Activated naive CD8-positive, alpha-beta T cell treated with anti-CD3 and anti-CD28 coated beads, Interleukin-2, amount 50 U/mL, for 24 hours (primary cell): ENCODE measurements at regions not wholly inside any gene's neighbourhood (a gene's known extent, or its start where the extent isn't known, plus 50 kb on each side); places are given as distances from the start of the nearest gene placed in this dataset.

ENCODE experiments used
- ATAC-seq: fragments of 150-1000 bp; cut with Tn5 transposase; one replicate; pipeline ENCODE4 v1.10.0; 2021
- DNase-seq: peaks from one replicate; pipeline ENCODE4 v3.0.0; 2021
- H3K27ac Mint-ChIP-seq: one replicate; pipeline ENCODE4 v1.8.0; 2021; ENCODE audit warnings: mild to moderate bottlenecking, mixed read lengths
- H3K27me3 Mint-ChIP-seq: one replicate; pipeline ENCODE4 v1.8.0; 2021; ENCODE audit warnings: mixed read lengths
- H3K36me3 Mint-ChIP-seq: one replicate; pipeline ENCODE4 v1.8.0; 2021; ENCODE audit warnings: low read depth, mixed read lengths
- H3K4me1 Mint-ChIP-seq: one replicate; pipeline ENCODE4 v1.8.0; 2021; ENCODE audit warnings: mixed read lengths
- H3K4me3 Mint-ChIP-seq: one replicate; pipeline ENCODE4 v1.8.0; 2021; ENCODE audit warnings: mild to moderate bottlenecking, moderate library complexity, mixed read lengths
- H3K9me3 Mint-ChIP-seq: one replicate; pipeline ENCODE4 v1.8.0; 2021; ENCODE audit warnings: mixed read lengths

DNA sequence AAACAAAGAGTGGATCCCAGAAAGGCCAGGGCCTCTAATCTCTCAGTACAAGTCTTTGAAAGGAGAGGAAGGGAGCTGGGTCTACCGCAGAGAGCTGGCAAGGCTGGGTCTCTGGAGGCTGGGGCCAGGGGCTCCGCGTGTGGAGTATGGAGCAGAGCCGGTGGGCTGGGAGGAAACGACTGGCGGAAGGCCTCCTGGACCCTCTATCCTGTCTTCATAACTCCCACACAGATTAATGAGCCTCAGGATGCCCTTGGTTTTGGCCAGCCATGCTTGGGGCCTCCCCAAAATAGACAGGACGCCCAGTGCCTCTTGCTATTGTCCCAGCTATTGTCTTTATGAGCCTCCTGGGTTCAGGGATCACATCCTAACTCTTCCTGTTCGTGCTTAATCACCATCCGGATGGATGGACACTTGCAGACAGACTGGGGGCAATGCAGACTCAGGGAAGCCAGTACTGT is 306.4 kb downstream of the DHX35 start:
- H3K27me3 Mint-ChIP-seq: no peaks in the 10 kb centered on the region
- DNase-seq: no peak
- no peak overlapping the region for H3K4me3 Mint-ChIP-seq
- no peaks in the 10 kb centered on the region for H3K9me3 Mint-ChIP-seq
- ATAC-seq: no peak
- no peaks in the 10 kb centered on the region for H3K36me3 Mint-ChIP-seq
- no peaks in the 10 kb centered on the region for H3K4me1 Mint-ChIP-seq
- no peak overlapping the region for H3K27ac Mint-ChIP-seq

DNA sequence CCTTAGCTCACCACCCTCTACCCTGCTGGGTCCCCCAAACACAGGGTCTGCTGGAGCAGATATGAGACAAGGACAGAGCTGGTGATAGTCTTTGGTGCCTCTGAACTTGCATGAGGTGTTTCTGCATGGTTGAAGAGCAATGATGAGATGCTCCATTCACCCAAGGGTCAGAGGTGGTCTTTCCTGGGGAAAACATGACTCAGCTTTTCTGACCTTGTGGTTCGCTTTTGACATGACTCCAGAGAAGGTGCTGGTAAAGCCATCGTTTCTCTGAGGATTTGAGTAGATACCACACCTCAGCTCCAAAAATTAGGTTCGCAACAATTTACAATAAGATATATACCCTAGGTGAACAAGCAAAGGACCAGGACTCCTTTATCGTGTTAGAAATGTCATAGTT is 304.8 kb downstream of the DHX35 start:
- H3K4me3 Mint-ChIP-seq: no peak overlapping the region
- no peak for DNase-seq
- no peaks in the 10 kb centered on the region for H3K36me3 Mint-ChIP-seq
- H3K4me1 Mint-ChIP-seq: no peaks in the 10 kb centered on the region
- peaks cover under 1% of the 10 kb centered on the region for H3K27me3 Mint-ChIP-seq
- no peaks in the 10 kb centered on the region for H3K9me3 Mint-ChIP-seq
- H3K27ac Mint-ChIP-seq: no peak overlapping the region
- ATAC-seq: no peak

- H3K4me1 Mint-ChIP-seq: no peaks in the 10 kb centered on the region
- H3K27ac Mint-ChIP-seq: no peak overlapping the region
- H3K36me3 Mint-ChIP-seq: no peaks in the 10 kb centered on the region
- peaks cover 5% of the 10 kb centered on the region for H3K27me3 Mint-ChIP-seq
- ATAC-seq (peak; percentile 56), DNase-seq (peak; percentile 57)
- H3K4me3 Mint-ChIP-seq: no peak overlapping the region
- no peaks in the 10 kb centered on the region for H3K9me3 Mint-ChIP-seq
Observed at GRCh38 chr20:39264506-39265172, 302.5 kb downstream of the DHX35 start.

DNA sequence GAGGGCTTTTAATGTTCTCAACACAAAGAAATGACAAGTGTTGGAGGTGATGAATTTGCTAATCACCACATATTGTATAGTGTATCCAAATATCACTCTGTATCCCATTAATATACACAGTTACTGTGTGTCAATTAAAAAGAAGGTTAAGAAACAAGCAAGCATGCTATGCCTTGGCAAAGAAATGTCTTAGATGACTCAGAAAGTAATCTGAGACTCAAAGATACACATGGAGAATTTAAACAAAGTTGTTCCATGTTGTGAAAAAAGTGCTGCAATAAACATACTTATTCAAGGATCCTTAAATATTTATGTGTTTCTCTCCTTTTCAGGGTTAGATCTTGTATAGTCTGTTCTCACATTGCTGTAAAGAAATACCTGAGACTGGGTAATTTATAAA is 300.9 kb downstream of the DHX35 start:
- no peak overlapping the region for H3K4me3 Mint-ChIP-seq
- DNase-seq (no peak), ATAC-seq (no peak)
- H3K9me3 Mint-ChIP-seq: no peaks in the 10 kb centered on the region
- no peak overlapping the region for H3K27ac Mint-ChIP-seq
- no peaks in the 10 kb centered on the region for H3K4me1 Mint-ChIP-seq
- H3K27me3 Mint-ChIP-seq: peaks cover 5% of the 10 kb centered on the region
- H3K36me3 Mint-ChIP-seq: no peaks in the 10 kb centered on the region

GRCh38 chr20:39259808-39260207 is 297.7 kb downstream of the DHX35 start:
- DNase-seq (no peak), ATAC-seq (no peak)
- no peaks in the 10 kb centered on the region for H3K4me1 Mint-ChIP-seq
- peaks cover 8% of the 10 kb centered on the region for H3K27me3 Mint-ChIP-seq
- no peak overlapping the region for H3K4me3 Mint-ChIP-seq
- no peak overlapping the region for H3K27ac Mint-ChIP-seq
- no peaks in the 10 kb centered on the region for H3K36me3 Mint-ChIP-seq
- H3K9me3 Mint-ChIP-seq: no peaks in the 10 kb centered on the region

- H3K4me1 Mint-ChIP-seq: no peaks in the 10 kb centered on the region
- no peaks in the 10 kb centered on the region for H3K9me3 Mint-ChIP-seq
- DNase-seq (no peak), ATAC-seq (no peak)
- no peak overlapping the region for H3K27ac Mint-ChIP-seq
- no peaks in the 10 kb centered on the region for H3K36me3 Mint-ChIP-seq
- no peak overlapping the region for H3K4me3 Mint-ChIP-seq
- H3K27me3 Mint-ChIP-seq: peaks cover 8% of the 10 kb centered on the region
Observed at GRCh38 chr20:39259010-39259803, 297.1 kb downstream of the DHX35 start.

DNA sequence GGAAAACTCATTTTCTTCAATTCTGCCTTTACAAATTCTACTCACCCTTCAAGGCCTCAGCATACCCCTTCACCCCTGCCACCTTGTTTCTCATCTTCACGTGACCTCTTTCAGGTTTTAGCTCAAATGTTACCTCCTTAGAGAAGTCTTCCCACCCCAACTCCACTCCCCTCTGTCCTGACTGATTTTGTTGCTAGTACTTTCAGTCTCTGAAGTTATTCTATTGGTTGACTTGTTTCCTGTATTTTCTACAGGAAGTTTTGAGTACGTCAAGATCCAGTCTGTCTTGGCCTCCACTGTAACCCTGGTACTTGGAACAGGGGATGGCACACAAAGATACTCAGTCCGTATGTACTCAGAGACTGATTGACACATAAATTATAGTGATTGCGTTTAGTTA is 296.1 kb downstream of the DHX35 start:
- Mint-ChIP-seq H3K36me3 (no peaks in the 10 kb centered on the region), H3K9me3 (no peaks in the 10 kb centered on the region), H3K4me3 (no peak overlapping the region), H3K27me3 (peaks cover 8% of the 10 kb centered on the region), H3K4me1 (no peaks in the 10 kb centered on the region), H3K27ac (no peak overlapping the region)
- DNase-seq: no peak
- ATAC-seq: no peak

- H3K27ac Mint-ChIP-seq: no peak overlapping the region
- DNase-seq (no peak), ATAC-seq (no peak)
- no peak overlapping the region for H3K4me3 Mint-ChIP-seq
- H3K27me3 Mint-ChIP-seq: peaks cover 2% of the 10 kb centered on the region
- no peaks in the 10 kb centered on the region for H3K36me3 Mint-ChIP-seq
- no peaks in the 10 kb centered on the region for H3K9me3 Mint-ChIP-seq
- no peaks in the 10 kb centered on the region for H3K4me1 Mint-ChIP-seq
Observed at GRCh38 chr20:39253051-39253755, 291.1 kb downstream of the DHX35 start.

GRCh38 chr20:39252035-39252434 is 289.9 kb downstream of the DHX35 start:
- no peaks in the 10 kb centered on the region for H3K9me3 Mint-ChIP-seq
- no peaks in the 10 kb centered on the region for H3K36me3 Mint-ChIP-seq
- H3K4me3 Mint-ChIP-seq: no peak overlapping the region
- H3K27me3 Mint-ChIP-seq: peaks cover 2% of the 10 kb centered on the region
- no peaks in the 10 kb centered on the region for H3K4me1 Mint-ChIP-seq
- H3K27ac Mint-ChIP-seq: no peak overlapping the region
- ATAC-seq (no peak), DNase-seq (no peak)

DNA sequence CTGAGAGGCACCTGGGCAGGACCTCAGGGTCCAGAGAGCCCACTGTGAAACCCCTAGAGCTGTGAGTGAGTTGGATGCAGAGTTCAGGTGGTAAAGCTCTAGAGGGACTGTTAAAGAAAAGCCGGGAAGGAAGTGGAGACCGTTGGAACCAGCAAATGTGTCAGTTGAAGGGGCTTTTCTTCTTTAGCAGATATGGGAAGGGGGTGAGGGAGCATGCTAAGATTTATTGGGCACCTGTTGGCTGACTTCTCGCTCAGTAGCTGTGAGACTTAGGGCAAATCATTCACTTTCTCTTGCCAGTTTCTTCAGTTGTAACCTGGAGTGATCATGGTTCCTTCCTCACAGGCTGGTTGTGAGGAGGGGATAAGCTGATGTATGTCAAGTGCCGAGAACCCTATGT is 287.7 kb downstream of the DHX35 start:
- H3K9me3 Mint-ChIP-seq: no peaks in the 10 kb centered on the region
- no peaks in the 10 kb centered on the region for H3K36me3 Mint-ChIP-seq
- DNase-seq (no peak), ATAC-seq (no peak)
- no peaks in the 10 kb centered on the region for H3K27me3 Mint-ChIP-seq
- H3K4me3 Mint-ChIP-seq: no peak overlapping the region
- H3K27ac Mint-ChIP-seq: no peak overlapping the region
- peaks cover 7% of the 10 kb centered on the region for H3K4me1 Mint-ChIP-seq

DNA sequence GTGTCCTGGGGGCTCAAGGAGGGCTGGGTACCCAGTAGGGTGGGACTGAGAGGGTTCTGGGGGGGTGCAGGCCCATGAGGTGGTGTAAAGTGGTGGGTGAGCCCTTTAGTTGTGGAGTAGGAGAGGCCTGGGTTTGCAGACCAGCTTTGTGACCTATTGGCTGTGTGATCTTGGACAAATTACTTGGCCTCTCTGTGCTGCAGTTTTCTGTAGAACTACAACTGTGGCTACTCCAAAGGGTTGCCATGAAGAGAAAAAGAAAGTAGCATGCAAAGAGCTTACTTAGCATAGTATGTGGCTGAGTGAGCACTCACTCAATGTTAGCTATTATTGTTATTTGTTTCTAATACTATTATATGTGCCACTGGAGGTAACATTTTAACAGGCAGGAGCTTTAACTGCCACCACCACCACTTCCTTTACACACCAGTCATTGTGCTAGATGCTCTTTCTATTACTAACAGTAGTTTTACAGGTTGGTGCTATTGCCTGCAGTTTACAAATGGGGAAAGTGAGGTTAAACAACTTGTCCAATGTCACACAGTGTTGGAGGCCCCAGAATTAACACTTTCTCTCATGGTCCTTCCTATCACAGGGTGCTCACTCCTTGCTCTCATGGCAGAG is 286.8 kb downstream of the DHX35 start:
- no peak for ATAC-seq
- no peaks in the 10 kb centered on the region for H3K27me3 Mint-ChIP-seq
- H3K36me3 Mint-ChIP-seq: no peaks in the 10 kb centered on the region
- H3K4me3 Mint-ChIP-seq: no peak overlapping the region
- no peak for DNase-seq
- no peak overlapping the region for H3K27ac Mint-ChIP-seq
- H3K4me1 Mint-ChIP-seq: peaks cover 7% of the 10 kb centered on the region
- H3K9me3 Mint-ChIP-seq: no peaks in the 10 kb centered on the region

DNA sequence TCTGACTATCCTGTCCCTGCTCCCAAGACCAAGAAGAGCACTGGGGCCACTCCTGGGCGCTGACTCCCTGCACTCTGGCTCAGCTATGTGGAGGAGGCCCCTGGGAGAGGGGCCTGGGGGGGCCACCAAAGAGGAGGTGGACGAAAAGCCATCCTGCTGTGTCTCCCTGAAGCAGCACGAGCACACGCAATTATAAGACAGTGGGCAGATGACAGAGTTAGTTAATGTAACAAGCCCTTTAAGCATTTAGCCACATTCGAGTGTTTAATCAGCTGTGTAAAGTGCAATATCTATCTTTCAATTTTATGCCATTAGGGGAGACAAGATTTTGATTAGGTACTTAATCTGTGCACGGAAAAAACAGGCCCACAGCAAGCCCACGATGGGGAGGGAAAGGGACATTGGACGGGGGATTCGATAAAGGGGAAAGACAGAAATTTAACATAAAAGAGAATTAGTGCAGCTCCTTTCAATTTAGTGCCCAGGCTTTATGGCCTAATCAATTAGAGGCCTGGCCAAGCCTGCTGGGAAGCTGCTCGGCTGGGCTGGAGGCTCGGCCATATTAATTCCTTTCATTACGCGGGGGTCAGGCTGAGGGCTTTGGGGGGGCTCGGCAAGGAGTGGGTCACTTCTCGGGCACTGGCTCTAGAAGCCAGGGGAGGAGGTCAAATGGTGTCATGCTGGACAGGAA is 286.2 kb downstream of the DHX35 start:
- Mint-ChIP-seq H3K4me1 (peaks cover 7% of the 10 kb centered on the region), H3K36me3 (no peaks in the 10 kb centered on the region), H3K27ac (no peak overlapping the region), H3K27me3 (no peaks in the 10 kb centered on the region), H3K9me3 (peaks cover 2% of the 10 kb centered on the region), H3K4me3 (no peak overlapping the region)
- ATAC-seq: no peak
- DNase-seq: no peak

DNA sequence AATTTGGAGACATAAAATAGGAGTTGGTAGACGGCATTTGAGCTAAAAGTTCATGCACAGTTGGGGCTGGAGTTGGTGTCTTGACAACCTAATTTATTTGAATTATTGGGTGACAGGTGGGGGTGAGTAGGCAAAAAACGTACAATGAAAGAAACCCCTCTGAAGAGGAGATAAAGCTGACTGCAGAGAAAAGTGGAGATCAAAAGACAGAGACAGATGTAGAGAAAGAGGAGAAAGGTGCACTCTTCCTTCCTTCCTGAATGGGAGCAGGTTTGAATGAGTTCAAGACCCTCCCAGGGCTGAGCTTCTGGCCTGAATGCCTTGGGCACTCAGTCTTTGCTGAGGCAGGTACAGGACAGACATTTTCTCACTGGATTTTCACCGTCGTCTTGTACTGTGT is 284.3 kb downstream of the DHX35 start:
- Mint-ChIP-seq H3K4me3 (no peak overlapping the region), H3K4me1 (peaks cover 7% of the 10 kb centered on the region), H3K36me3 (no peaks in the 10 kb centered on the region), H3K27me3 (no peaks in the 10 kb centered on the region), H3K9me3 (peaks cover 11% of the 10 kb centered on the region), H3K27ac (no peak overlapping the region)
- ATAC-seq: no peak
- no peak for DNase-seq

GRCh38 chr20:39245685-39246311 is 283.7 kb downstream of the DHX35 start:
- Mint-ChIP-seq H3K4me3 (no peak overlapping the region), H3K27me3 (no peaks in the 10 kb centered on the region), H3K36me3 (no peaks in the 10 kb centered on the region), H3K9me3 (peaks cover 11% of the 10 kb centered on the region), H3K4me1 (peaks cover 7% of the 10 kb centered on the region), H3K27ac (no peak overlapping the region)
- DNase-seq (no peak), ATAC-seq (no peak)
